ENCODE measurements at regions not wholly inside any gene's neighbourhood (a gene's known extent, or its start where the extent isn't known, plus 50 kb on each side); places are given as distances from the start of the nearest gene placed in this dataset.

DNA sequence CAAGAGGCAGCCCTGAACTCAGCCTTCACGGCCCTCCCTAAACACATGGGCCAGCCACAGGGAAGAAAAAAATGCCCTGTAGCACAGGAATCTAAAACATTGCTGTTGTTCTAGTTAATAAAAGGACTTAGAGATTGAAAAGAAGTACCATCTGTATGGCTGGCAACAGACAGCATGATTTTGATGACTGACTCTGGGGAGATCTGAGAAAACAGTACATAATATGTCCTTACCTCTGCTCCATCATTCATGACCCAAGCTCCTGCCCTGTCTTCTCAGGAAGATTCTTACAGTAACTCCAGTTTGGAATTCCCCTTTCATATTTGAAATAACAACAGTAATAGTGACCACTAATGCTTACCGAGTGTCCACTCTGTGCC, 244.2 kb downstream of the ETS1 start:
- peak overlapping the region; percentile 88 for H3K27ac ChIP-seq (replicated peaks)
- intact Hi-C loops (cut with micrococcal nuclease), result no loop called here

DNA sequence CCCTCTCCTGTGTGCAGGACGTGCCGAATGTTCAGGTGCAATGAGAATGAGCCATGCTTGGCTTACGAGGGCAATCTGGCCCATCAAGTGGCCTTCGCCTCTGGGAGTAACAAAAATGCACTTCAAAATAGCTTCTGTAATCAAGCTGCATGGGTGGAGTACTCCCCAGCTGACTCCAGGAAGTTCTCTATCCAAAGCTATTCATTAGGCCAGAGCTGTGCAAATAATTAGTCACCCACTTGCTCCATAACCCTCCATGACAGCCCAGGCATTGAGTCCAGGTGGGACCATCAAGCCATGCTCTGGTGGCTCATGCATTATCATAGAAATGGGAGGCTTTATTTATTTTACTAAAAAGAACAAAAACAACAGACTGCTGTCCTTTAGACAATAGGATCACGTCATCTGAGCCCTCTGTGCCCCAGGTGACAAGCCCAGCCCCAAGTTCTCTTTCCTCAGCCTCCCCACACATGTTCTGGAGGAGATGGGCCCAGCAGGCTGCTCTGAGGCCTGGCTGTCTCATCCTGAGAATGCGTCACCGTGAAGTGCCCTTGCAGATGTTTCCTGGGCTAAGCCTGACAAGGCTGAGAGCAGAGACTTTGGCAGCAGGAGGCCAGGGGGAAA, 244.7 kb downstream of the ETS1 start:
- no peaks in the 10 kb centered on the region for H3K27me3 ChIP-seq (ENCODE audit: low read depth)
- intact Hi-C loops (cut with micrococcal nuclease), result no loop called here
- H3K27ac ChIP-seq (replicated peaks), result peak overlapping the region; percentile 88
- H3K9me3 ChIP-seq (replicated peaks), result no peaks in the 10 kb centered on the region
- peak; percentile 38 for DNase-seq
- H3K4me1 ChIP-seq, result peaks cover 36% of the 10 kb centered on the region
- H3K4me3 ChIP-seq, result no peak overlapping the region
- TF ChIP-seq, protein P1, sequence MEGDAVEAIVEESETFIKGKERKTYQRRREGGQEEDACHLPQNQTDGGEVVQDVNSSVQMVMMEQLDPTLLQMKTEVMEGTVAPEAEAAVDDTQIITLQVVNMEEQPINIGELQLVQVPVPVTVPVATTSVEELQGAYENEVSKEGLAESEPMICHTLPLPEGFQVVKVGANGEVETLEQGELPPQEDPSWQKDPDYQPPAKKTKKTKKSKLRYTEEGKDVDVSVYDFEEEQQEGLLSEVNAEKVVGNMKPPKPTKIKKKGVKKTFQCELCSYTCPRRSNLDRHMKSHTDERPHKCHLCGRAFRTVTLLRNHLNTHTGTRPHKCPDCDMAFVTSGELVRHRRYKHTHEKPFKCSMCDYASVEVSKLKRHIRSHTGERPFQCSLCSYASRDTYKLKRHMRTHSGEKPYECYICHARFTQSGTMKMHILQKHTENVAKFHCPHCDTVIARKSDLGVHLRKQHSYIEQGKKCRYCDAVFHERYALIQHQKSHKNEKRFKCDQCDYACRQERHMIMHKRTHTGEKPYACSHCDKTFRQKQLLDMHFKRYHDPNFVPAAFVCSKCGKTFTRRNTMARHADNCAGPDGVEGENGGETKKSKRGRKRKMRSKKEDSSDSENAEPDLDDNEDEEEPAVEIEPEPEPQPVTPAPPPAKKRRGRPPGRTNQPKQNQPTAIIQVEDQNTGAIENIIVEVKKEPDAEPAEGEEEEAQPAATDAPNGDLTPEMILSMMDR (IDR thresholded peaks at IDR 0.05; ENCODE audit: borderline replicate concordance), result no peak
- no peaks in the 10 kb centered on the region for H3K36me3 ChIP-seq

More for the DNA sequence above, 244.2 kb downstream of the ETS1 start:
- TF ChIP-seq, protein P1 (IDR thresholded peaks at IDR 0.05; ENCODE audit: borderline replicate concordance), result no peak
- Histone ChIP-seq H3K4me3 (no peak overlapping the region), H3K36me3 (no peaks in the 10 kb centered on the region), H3K27me3 (ENCODE audit: low read depth) (no peaks in the 10 kb centered on the region), H3K4me1 (peaks cover 36% of the 10 kb centered on the region), H3K9me3 (replicated peaks) (no peaks in the 10 kb centered on the region)
- DNase-seq, result no peak

DNA sequence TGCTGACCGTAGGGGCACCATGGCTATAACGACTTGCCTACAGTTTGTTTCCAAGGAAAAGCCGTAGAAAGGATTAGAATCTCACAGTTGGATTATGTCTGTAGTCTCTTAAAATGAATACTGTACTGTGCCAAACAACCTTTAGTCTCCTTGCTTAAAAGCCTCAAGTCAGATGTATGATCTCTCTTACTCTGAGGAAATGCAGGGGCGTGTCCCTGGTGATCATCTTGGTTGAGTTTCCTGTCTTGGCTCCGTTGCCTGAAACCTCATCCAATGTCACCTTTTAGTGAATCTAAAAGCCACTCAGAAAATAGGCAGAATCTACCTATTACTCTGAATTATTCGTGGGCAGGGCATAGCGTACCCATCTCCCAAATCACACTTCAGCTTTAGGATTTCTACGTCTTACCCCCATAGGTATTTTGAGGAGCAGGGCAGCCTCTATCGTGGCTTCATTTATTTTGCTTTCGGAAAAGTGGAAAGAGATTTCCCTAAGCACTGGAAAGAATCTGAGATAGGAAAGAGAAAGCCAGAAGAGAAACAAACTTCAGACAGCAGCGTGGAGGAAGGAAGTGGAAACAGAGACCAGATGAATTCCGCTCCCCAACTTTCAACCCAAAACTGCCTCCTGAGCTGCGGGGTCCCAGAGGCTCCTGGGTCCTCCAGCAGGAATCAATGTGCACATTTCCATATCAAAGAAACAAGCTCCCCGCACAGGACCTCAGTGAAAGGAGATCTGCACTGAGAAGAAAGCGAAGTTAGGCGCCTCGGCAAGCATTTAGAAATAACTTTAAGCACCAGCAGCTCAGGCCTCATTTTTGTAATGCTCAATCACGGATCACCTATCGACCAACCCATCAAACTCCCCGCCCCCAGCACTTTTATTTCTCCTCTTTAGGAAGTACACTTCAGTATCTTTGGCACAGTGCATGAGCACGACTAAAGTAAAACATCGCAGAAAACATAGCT, 245.8 kb downstream of the ETS1 start:
- intact Hi-C loops (cut with micrococcal nuclease), result no loop called here
- no peaks in the 10 kb centered on the region for H3K9me3 ChIP-seq (replicated peaks)
- H3K4me1 ChIP-seq, result peaks cover 39% of the 10 kb centered on the region
- TF ChIP-seq, protein P1 (IDR thresholded peaks at IDR 0.05; ENCODE audit: borderline replicate concordance), result no peak
- H3K36me3 ChIP-seq, result no peaks in the 10 kb centered on the region
- no peaks in the 10 kb centered on the region for H3K27me3 ChIP-seq (ENCODE audit: low read depth)
- no peak overlapping the region for H3K4me3 ChIP-seq
- H3K27ac ChIP-seq (replicated peaks), result peak overlapping the region; percentile 88
- no peak for DNase-seq

DNA sequence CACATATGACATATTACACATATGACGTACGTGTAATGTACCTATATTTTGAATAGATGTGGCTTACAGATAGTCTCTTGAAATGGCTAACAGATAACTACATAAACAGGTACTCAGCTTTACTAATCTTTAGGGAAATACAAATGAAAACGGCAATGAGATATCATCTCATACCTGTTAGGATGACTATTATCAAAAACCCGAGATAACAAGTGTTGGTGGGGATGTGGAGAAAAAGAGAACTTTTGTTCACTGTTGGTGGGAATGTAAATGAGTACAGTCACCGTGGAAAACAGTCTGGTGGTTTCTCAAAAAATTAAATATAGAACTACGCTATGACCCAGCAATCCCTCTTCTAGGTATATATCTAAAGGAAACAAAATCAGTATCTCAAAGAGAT, 247.6 kb downstream of the ETS1 start:
- Histone ChIP-seq H3K36me3 (no peaks in the 10 kb centered on the region), H3K4me3 (no peak overlapping the region), H3K27me3 (ENCODE audit: low read depth) (no peaks in the 10 kb centered on the region), H3K9me3 (replicated peaks) (no peaks in the 10 kb centered on the region), H3K4me1 (peaks cover 55% of the 10 kb centered on the region), H3K27ac (replicated peaks) (peak overlapping the region; percentile 88)
- intact Hi-C loops (cut with micrococcal nuclease), result loop anchor here (10.0 kb wide), 1 partner anchor 75 kb away; no protein-coding TSS in a partner anchor
- no peak for DNase-seq
- TF ChIP-seq, protein P1 (IDR thresholded peaks at IDR 0.05; ENCODE audit: borderline replicate concordance), result no peak

DNA sequence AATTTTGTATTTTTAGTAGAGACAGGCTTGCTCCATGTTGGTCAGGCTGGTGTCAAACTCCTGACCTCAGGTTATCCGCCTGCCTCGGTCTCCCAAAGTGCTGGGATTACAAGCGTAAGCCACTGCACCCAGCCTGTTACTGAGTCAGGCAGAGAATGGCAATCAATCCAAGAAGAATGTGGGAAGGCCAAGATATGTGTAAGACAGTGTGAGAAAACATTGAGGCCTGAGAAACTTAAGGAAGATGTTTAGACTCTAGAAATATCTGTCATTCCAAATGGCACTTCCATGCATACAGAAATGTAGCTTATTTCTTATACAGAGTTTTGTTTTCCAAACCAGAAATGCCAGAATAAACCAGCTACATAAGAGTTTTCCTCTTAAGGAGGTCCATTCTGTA, 248.5 kb downstream of the ETS1 start:
- intact Hi-C loops (cut with micrococcal nuclease), result loop anchor here (10.0 kb wide), 1 partner anchor 76 kb away; no protein-coding TSS in a partner anchor
- no peak overlapping the region for H3K27ac ChIP-seq (replicated peaks)
- H3K4me1 ChIP-seq, result peaks cover 61% of the 10 kb centered on the region
- no peak for DNase-seq
- no peaks in the 10 kb centered on the region for H3K36me3 ChIP-seq
- H3K9me3 ChIP-seq (replicated peaks), result no peaks in the 10 kb centered on the region
- no peaks in the 10 kb centered on the region for H3K27me3 ChIP-seq (ENCODE audit: low read depth)
- TF ChIP-seq, protein P1 (IDR thresholded peaks at IDR 0.05; ENCODE audit: borderline replicate concordance), result no peak
- no peak overlapping the region for H3K4me3 ChIP-seq

All from left ventricle myocardium inferior (tissue), 1 donor.